GM18508 (cell line): ENCODE measurements at regions not wholly inside any gene's neighbourhood (a gene's known extent, or its start where the extent isn't known, plus 50 kb on each side); places are given as distances from the start of the nearest gene placed in this dataset.
"Not testable (repeated sequence)": the region's sequence is repeated elsewhere in the genome, so short reads cannot be mapped to it uniquely, and the experiment has no call there.

ENCODE experiments used
- ATAC-seq: cut with Tn5 transposase; IDR thresholded peaks from one replicate; pipeline ENCODE4 v1.9.1; 2021; ENCODE audit warnings: moderate number of reproducible peaks; ENCODE audit not compliant: insufficient read depth, unreplicated experiment

GRCh38 chr6:119449331-119450156, 100.0 kb upstream of the MAN1A1 start:
- ATAC-seq, result no peak

GRCh38 chr6:119447921-119448320, 98.4 kb upstream of the MAN1A1 start:
- no peak for ATAC-seq

- ATAC-seq, result no peak
These were observed 97.0 kb upstream of the MAN1A1 start for GRCh38 chr6:119446609-119447008.

- no peak for ATAC-seq
These were observed 96.6 kb upstream of the MAN1A1 start for GRCh38 chr6:119446115-119446554.

GRCh38 chr6:119445666-119446065, 96.1 kb upstream of the MAN1A1 start:
- no peak for ATAC-seq

GRCh38 chr6:119444642-119445557, 95.3 kb upstream of the MAN1A1 start:
- peak; percentile 68 for ATAC-seq

- ATAC-seq, result no peak
These were observed 94.6 kb upstream of the MAN1A1 start for GRCh38 chr6:119443993-119444641.

GRCh38 chr6:119442776-119443184, 93.2 kb upstream of the MAN1A1 start:
- peak; percentile 36 for ATAC-seq

GRCh38 chr6:119440953-119441352, 91.4 kb upstream of the MAN1A1 start:
- no peak for ATAC-seq

GRCh38 chr6:119436583-119436982, 87.0 kb upstream of the MAN1A1 start:
- no peak for ATAC-seq

- ATAC-seq, result no peak
These were observed 82.2 kb upstream of the MAN1A1 start for GRCh38 chr6:119431799-119432198.

- no peak for ATAC-seq
These were observed 81.2 kb upstream of the MAN1A1 start for GRCh38 chr6:119430805-119431204.

GRCh38 chr6:119428633-119429032, 79.1 kb upstream of the MAN1A1 start:
- ATAC-seq, result no peak

- no peak for ATAC-seq
These were observed 77.1 kb upstream of the MAN1A1 start for GRCh38 chr6:119426619-119427018.

GRCh38 chr6:119423996-119424395, 74.4 kb upstream of the MAN1A1 start:
- ATAC-seq, result no peak

GRCh38 chr6:119418084-119418483, 68.5 kb upstream of the MAN1A1 start:
- not testable (repeated sequence) for ATAC-seq

GRCh38 chr6:119407156-119407555, 57.6 kb upstream of the MAN1A1 start:
- no peak for ATAC-seq

- ATAC-seq, result not testable (repeated sequence)
These were observed 55.6 kb upstream of the MAN1A1 start for GRCh38 chr6:119405114-119405513.
